ENCODE measurements at regions not wholly inside any gene's neighbourhood (a gene's known extent, or its start where the extent isn't known, plus 50 kb on each side); places are given as distances from the start of the nearest gene placed in this dataset.
A peak's percentile ranks its signal among the peaks of the same experiment; 100 is the strongest.

DNA sequence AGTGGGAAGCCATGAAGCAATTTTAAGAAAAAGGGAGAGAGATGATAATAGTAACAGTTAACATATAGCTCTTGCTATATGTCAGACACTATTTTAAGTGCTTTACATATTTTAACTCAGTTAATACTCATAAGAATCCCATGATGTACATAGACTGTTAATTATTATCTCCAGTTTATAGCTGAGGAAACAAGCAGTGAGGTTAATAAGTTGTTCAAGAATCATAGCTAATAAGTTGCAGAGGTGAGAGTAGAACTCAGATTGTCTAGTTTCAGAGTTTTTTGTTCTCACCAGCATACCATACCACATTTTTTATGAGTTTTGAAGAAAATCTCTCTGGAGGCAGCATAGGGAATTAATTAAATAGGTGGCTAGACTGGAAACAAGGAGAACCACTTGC, 144.6 kb upstream of the MMS22L start:
- no peak overlapping the region for H3K4me3 ChIP-seq (ENCODE audit: low read depth, low read length)
- TF ChIP-seq, protein P1, sequence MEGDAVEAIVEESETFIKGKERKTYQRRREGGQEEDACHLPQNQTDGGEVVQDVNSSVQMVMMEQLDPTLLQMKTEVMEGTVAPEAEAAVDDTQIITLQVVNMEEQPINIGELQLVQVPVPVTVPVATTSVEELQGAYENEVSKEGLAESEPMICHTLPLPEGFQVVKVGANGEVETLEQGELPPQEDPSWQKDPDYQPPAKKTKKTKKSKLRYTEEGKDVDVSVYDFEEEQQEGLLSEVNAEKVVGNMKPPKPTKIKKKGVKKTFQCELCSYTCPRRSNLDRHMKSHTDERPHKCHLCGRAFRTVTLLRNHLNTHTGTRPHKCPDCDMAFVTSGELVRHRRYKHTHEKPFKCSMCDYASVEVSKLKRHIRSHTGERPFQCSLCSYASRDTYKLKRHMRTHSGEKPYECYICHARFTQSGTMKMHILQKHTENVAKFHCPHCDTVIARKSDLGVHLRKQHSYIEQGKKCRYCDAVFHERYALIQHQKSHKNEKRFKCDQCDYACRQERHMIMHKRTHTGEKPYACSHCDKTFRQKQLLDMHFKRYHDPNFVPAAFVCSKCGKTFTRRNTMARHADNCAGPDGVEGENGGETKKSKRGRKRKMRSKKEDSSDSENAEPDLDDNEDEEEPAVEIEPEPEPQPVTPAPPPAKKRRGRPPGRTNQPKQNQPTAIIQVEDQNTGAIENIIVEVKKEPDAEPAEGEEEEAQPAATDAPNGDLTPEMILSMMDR (IDR thresholded peaks at IDR 0.05; ENCODE audit: low read depth, low read length) = no peak

DNA sequence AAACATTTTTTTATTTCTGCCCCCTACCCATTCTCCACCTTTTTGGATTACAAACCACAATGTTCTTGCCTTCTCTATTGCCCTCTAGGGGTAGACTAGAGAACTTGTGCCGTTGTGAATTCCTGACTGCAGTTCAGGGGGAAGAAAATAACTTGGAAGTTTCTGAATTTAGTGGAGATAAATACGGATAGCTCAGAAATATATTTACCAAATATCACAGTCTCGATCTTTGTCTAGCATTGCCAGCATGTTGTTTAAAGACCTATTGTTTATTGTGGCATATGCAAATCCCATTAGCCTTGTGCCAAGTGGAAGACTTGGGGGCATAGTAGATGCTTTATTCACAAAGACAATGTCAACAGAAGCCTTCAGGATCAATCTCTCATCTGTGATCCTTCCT, 154.1 kb upstream of the MMS22L start:
- TF ChIP-seq, protein P1 (IDR thresholded peaks at IDR 0.05; ENCODE audit: low read depth, low read length) = peak; percentile 79
- no peak overlapping the region for H3K4me3 ChIP-seq (ENCODE audit: low read depth, low read length)

DNA sequence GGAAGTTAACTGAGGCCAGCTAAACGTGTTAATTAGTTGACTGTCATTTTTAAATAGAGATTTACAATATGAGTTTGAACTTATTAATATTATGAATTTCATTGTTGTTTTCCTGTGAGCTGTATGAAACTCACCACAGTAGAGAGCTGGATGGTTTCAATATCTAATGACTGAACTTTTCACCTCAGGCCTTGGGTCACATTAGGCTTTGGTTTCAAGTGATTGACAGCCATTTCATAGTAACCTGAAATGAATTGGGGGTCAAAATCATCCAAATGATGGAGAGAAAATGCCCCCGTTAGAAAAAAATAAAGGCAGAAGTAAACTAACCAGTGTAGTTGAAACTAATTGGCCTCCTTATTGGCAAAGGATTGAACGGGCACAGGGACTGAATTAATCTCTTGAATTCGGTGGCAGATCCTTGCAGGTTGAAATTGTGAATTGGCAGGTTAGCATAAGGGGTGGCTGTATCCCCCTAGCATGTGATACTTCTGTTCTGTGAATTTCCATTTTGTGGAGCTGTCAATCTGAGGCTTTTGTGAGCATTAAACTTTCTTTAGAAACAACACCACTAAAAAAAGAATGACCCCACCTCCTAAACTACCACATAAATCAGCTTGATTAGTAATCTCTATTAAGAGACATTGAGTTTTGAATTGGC, 155.1 kb upstream of the MMS22L start:
- H3K4me3 ChIP-seq (ENCODE audit: low read depth, low read length) = no peak overlapping the region

DNA sequence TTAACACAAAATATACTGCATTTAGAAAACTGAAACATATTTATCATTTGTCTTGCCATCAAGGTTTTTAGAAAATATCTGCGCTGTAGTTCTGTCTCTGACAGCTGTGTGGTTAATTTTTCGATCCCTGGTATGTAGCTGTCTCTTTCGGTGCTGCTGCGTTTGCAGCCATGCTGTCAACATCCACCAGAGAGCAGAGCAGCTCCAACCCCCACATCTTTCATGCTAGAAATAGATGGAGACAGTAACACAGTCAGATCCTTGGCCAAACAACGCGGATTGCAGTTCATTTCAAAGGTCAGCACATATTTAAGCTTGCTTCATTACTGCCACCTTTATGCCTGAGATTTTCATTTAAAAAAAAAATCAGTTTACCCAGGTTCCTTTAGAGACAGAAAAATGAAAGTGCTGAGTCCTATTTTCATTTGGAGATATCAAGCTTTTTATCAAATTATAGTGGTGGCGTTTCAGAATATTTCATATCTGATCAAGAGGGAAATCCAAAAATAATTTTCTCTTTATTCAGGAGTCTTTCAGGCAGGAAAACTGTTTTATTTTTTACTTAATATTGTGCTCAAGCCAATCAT, 157.7 kb upstream of the MMS22L start:
- H3K4me3 ChIP-seq (ENCODE audit: low read depth, low read length) = no peak overlapping the region
- TF ChIP-seq, protein P1 (IDR thresholded peaks at IDR 0.05; ENCODE audit: low read depth, low read length) = 0 out of 2 replicates have a peak, but pooled peaks have one; percentile 13

More for the DNA sequence above, 155.1 kb upstream of the MMS22L start:
- TF ChIP-seq, protein P1 (IDR thresholded peaks at IDR 0.05; ENCODE audit: low read depth, low read length) = no peak

DNA sequence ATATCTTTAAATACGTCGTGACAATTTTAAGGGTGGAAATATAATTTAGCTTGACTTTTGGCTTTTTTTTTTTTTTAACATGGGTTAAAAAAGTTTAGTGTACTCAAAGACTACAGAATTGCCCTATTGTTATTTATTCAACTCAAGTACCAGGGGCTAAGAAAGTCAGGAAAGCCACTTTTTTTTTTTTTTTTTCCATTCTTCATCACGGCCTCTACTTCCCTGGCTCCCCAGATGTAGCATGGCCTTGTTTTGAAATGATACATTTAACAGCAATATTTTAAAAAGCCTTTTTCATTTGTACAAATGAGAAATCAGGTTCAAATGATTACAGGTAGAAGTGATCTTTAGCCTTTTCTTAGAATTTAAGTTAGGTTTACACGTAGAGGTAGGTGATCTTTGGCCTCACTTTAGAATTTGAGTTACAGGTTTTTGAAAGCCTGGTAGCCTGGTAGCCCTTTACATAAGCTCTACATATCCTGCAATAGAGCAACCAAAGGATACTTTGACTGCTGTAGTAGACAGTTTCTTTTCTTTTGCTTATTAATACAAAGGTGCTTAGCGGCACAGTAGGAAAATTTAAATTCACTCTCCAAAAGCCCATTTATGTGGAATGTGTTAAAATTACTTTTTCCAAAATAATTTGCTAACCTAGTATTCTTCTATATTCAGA, 160.5 kb upstream of the MMS22L start:
- TF ChIP-seq, protein P1 (IDR thresholded peaks at IDR 0.05; ENCODE audit: low read depth, low read length) = no peak
- no peak overlapping the region for H3K4me3 ChIP-seq (ENCODE audit: low read depth, low read length)

DNA sequence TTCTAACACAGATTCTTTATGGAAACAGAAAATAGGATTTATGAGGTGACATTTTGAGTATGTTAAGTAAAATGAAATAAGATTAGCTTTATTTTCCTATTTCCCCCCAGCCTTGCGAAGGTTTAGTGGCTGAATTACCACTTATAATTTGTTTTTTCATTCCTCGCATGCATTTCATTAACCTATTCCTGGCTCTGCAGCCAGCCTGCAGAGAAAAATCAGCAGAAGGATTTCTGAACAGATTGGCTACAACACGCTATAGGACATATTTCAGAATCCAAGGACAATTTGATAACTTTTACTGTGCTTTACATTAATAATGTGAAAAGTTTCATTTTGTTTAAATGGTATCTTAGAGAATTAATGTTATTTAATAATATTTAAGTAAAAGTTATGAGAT, 162.4 kb upstream of the MMS22L start:
- TF ChIP-seq, protein P1 (IDR thresholded peaks at IDR 0.05; ENCODE audit: low read depth, low read length) = no peak
- H3K4me3 ChIP-seq (ENCODE audit: low read depth, low read length) = no peak overlapping the region

DNA sequence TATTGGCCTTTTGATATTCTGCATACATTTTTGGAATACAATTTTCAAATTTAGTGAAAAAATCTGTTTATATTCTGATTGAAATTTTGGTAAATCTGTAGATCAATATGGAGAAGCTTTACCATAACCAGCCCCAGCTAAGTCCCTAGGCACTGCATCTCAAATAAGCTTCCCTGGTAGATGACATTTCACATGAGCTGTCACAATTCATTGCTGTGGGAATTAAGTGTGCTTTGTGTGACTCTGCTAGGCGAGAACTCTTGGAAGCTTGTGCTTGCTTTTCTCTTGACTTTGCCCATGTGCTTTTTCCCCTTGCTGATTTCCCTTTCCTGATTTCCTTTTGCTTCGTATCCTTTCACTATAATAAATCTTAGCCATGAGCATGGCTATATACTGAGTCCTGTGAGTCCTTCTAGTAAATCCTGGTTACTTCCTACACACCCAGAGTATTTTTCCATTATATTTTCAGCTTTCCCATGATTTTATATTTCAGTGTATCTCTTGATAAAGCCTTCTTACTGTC, 166.5 kb upstream of the MMS22L start:
- TF ChIP-seq, protein P1 (IDR thresholded peaks at IDR 0.05; ENCODE audit: low read depth, low read length) = no peak
- no peak overlapping the region for H3K4me3 ChIP-seq (ENCODE audit: low read depth, low read length)

Measured in WI38 (cell line).